ENCODE measurements at regions not wholly inside any gene's neighbourhood (a gene's known extent, or its start where the extent isn't known, plus 50 kb on each side); places are given as distances from the start of the nearest gene placed in this dataset.

- Histone ChIP-seq H2AFZ (ENCODE audit: insufficient read depth, low read depth, low read length, poor library complexity, severe bottlenecking) (peak overlapping the region; percentile 19), H4K20me1 (ENCODE audit: control insufficient read depth, insufficient read depth, low read length, poor library complexity, severe bottlenecking) (no peaks in the 10 kb centered on the region), H3K27ac (ENCODE audit: low read length in 2 of 2) (no peak overlapping the region), H3K27me3 (replicated peaks in 1 of 4; ENCODE audit: control extremely low read depth in 1 of 4, control insufficient read depth in 3 of 4, insufficient read depth in 4 of 4, low read length in 3 of 4) (no peaks in the 10 kb centered on the region), H3K9me3 (ENCODE audit: control extremely low read depth in 1 of 3, control insufficient read depth in 2 of 3, insufficient read depth in 1 of 3, low read length in 2 of 3) (no peaks in the 10 kb centered on the region), H3K4me3 (ENCODE audit: control extremely low read depth in 1 of 5, extremely low read depth in 1 of 5, insufficient read depth in 1 of 5, low read depth in 2 of 5, low read length in 4 of 5) (no peak overlapping the region), H3K79me2 (ENCODE audit: control insufficient read depth, insufficient read depth, low read length) (no peaks in the 10 kb centered on the region), H3K4me2 (replicated peaks; ENCODE audit: low read depth, low read length, poor library complexity, severe bottlenecking) (no peak overlapping the region), H3K9ac (ENCODE audit: low read length) (no peak overlapping the region), H3K4me1 (ENCODE audit: control insufficient read depth in 2 of 2, insufficient read depth in 2 of 2, low read length in 2 of 2) (peaks cover 4% of the 10 kb centered on the region in 2 donors), H3K36me3 (replicated peaks in 1 of 2; ENCODE audit: control extremely low read depth in 1 of 2, control insufficient read depth in 1 of 2, extremely low read depth in 1 of 2, insufficient read depth in 2 of 2, low read length in 1 of 2) (no peaks in the 10 kb centered on the region)
- Mint-ChIP-seq H3K27me3 (no peaks in the 10 kb centered on the region), H3K9me3 (ENCODE audit: insufficient read depth) (no peaks in the 10 kb centered on the region), H3K4me1 (peaks cover 5% of the 10 kb centered on the region), H3K27ac (no peak overlapping the region), H3K4me3 (no peak overlapping the region)
- ATAC-seq (ENCODE audit: low read depth) (no peak), DNase-seq (no peak)
- ChIA-PET POLR2A (no interaction called here), CTCF (interaction anchor here (1.2 to 9.7 kb wide), 18 partner anchors 9 to 756 kb away, joined by 3 to 159 read pairs (median 6); no protein-coding TSS in a partner anchor)
- TF ChIP-seq CTCF (IDR thresholded peaks at IDR 0.05) (no peak), EZH2 (IDR thresholded peaks at IDR 0.05; ENCODE audit: borderline replicate concordance, insufficient read depth, low read depth, low read length, poor library complexity, severe bottlenecking) (no peak)
- intact Hi-C loops (cut with micrococcal nuclease) = loop anchor here (1.0 to 5.0 kb wide), 7 partner anchors 126 to 734 kb away; no protein-coding TSS in a partner anchor
- WGBS (ENCODE audit: insufficient coverage) = 100% methylated on average over 3 of the region's 4 CpGs
Observed at GRCh38 chr6:142693441-142693840, 251.5 kb downstream of the HIVEP2 start.

GRCh38 chr6:142694054-142694453, 250.9 kb downstream of the HIVEP2 start:
- ATAC-seq (ENCODE audit: low read depth) (no peak), DNase-seq (no peak)
- no peak for TF ChIP-seq CTCF (IDR thresholded peaks at IDR 0.05)
- TF ChIP-seq EZH2 (IDR thresholded peaks at IDR 0.05; ENCODE audit: borderline replicate concordance, insufficient read depth, low read depth, low read length, poor library complexity, severe bottlenecking) = no peak
- Histone ChIP-seq H4K20me1 (ENCODE audit: control insufficient read depth, insufficient read depth, low read length, poor library complexity, severe bottlenecking) (no peaks in the 10 kb centered on the region), H3K4me1 (ENCODE audit: control insufficient read depth in 2 of 2, insufficient read depth in 2 of 2, low read length in 2 of 2) (peaks cover 4% of the 10 kb centered on the region in 2 donors), H3K27me3 (replicated peaks in 1 of 4; ENCODE audit: control extremely low read depth in 1 of 4, control insufficient read depth in 3 of 4, insufficient read depth in 4 of 4, low read length in 3 of 4) (no peaks in the 10 kb centered on the region), H3K27ac (ENCODE audit: low read length in 2 of 2) (no peak overlapping the region), H3K9me3 (ENCODE audit: control extremely low read depth in 1 of 3, control insufficient read depth in 2 of 3, insufficient read depth in 1 of 3, low read length in 2 of 3) (no peaks in the 10 kb centered on the region), H2AFZ (ENCODE audit: insufficient read depth, low read depth, low read length, poor library complexity, severe bottlenecking) (no peak overlapping the region), H3K4me3 (ENCODE audit: control extremely low read depth in 1 of 5, extremely low read depth in 1 of 5, insufficient read depth in 1 of 5, low read depth in 2 of 5, low read length in 4 of 5) (no peak overlapping the region), H3K4me2 (replicated peaks; ENCODE audit: low read depth, low read length, poor library complexity, severe bottlenecking) (no peak overlapping the region), H3K36me3 (replicated peaks in 1 of 2; ENCODE audit: control extremely low read depth in 1 of 2, control insufficient read depth in 1 of 2, extremely low read depth in 1 of 2, insufficient read depth in 2 of 2, low read length in 1 of 2) (no peaks in the 10 kb centered on the region), H3K9ac (ENCODE audit: low read length) (no peak overlapping the region), H3K79me2 (ENCODE audit: control insufficient read depth, insufficient read depth, low read length) (no peaks in the 10 kb centered on the region)
- Mint-ChIP-seq H3K9me3 (ENCODE audit: insufficient read depth) (no peaks in the 10 kb centered on the region), H3K4me1 (peaks cover 5% of the 10 kb centered on the region), H3K4me3 (no peak overlapping the region), H3K27me3 (no peaks in the 10 kb centered on the region), H3K27ac (no peak overlapping the region)
- WGBS (ENCODE audit: insufficient coverage) = 50% methylated on average over 2 of the region's 2 CpGs
- ChIA-PET CTCF (interaction anchor here (0.7 to 9.7 kb wide), 12 partner anchors 9 to 731 kb away, joined by 3 to 159 read pairs (median 10); no protein-coding TSS in a partner anchor), POLR2A (no interaction called here)
- intact Hi-C loops (cut with micrococcal nuclease) = loop anchor here (5.0 kb wide), 1 partner anchor 127 kb away; no protein-coding TSS in a partner anchor
